ENCODE measurements at regions not wholly inside any gene's neighbourhood (a gene's known extent, or its start where the extent isn't known, plus 50 kb on each side); places are given as distances from the start of the nearest gene placed in this dataset.
"Not testable (repeated sequence)": the region's sequence is repeated elsewhere in the genome, so short reads cannot be mapped to it uniquely, and the experiment has no call there.

- TF ChIP-seq EZH2phosphoT487 (IDR thresholded peaks at IDR 0.05; ENCODE audit: borderline replicate concordance); CTCF (conservative IDR thresholded peaks at IDR 0.05; ENCODE audit: low read length): not testable (repeated sequence)
Observed at GRCh38 chr4:22621970-22622369, 70.8 kb upstream of the GBA3 start.
